OCI-LY1 (cell line): ENCODE measurements at regions not wholly inside any gene's neighbourhood (a gene's known extent, or its start where the extent isn't known, plus 50 kb on each side); places are given as distances from the start of the nearest gene placed in this dataset.

ENCODE experiments used
- H2AFZ ChIP-seq: fragments of 200-600 bp; sonication (generic), shearing (Covaris generic); 2 replicates; pipeline ENCODE4 v1.6.0; 2014; ENCODE audit warnings: antibody characterized with exemption, mild to moderate bottlenecking, low read length
- H3F3A ChIP-seq: fragments of 200-600 bp; sonication (generic), shearing (Covaris generic); 2 replicates; pipeline ENCODE4 v1.6.0; 2014; ENCODE audit warnings: mild to moderate bottlenecking, antibody characterized with exemption, low read length, moderate library complexity; ENCODE audit not compliant: insufficient read depth
- H3K27ac ChIP-seq: fragments of 200-600 bp; sonication (generic); 2 replicates; pipeline ENCODE4 v1.5.1; 2014; ENCODE audit warnings: low read length, mixed run types, mild to moderate bottlenecking, low read depth; ENCODE audit not compliant: poor library complexity, severe bottlenecking
- H3K27me3 ChIP-seq: fragments of 200-600 bp; sonication (generic); 2 replicates; pipeline ENCODE4 v1.6.0; 2014; ENCODE audit warnings: antibody characterized with exemption, mild to moderate bottlenecking, low read length, moderate library complexity; ENCODE audit not compliant: insufficient read depth
- H3K36me3 ChIP-seq: fragments of 200-600 bp; sonication (generic); 2 replicates; pipeline ENCODE4 v1.6.1; 2014; ENCODE audit warnings: mild to moderate bottlenecking, antibody characterized with exemption, low read length, moderate library complexity, mixed read lengths; ENCODE audit not compliant: insufficient read depth
- H3K4me1 ChIP-seq: fragments of 200-600 bp; sonication (generic); 2 replicates; pipeline ENCODE4 v1.5.1; 2014; ENCODE audit warnings: mild to moderate bottlenecking, low read length, moderate library complexity; ENCODE audit not compliant: insufficient read depth, severe bottlenecking
- H3K4me2 ChIP-seq: fragments of 200-600 bp; sonication (generic), shearing (Covaris generic); 2 replicates; pipeline ENCODE4 v1.6.1; 2014; ENCODE audit warnings: low read length
- H3K4me3 ChIP-seq: fragments of 200-600 bp; sonication (generic); 2 replicates; pipeline ENCODE4 v1.5.1; 2014; ENCODE audit warnings: low read length, low read depth, mild to moderate bottlenecking, mixed read lengths; ENCODE audit not compliant: poor library complexity, severe bottlenecking
- H3K79me2 ChIP-seq: fragments of 200-600 bp; shearing (Covaris generic); 2 replicates; pipeline ENCODE4 v1.6.1; 2016; ENCODE audit warnings: mixed run types, low read length, mixed read lengths; ENCODE audit not compliant: insufficient read depth
- H3K9ac ChIP-seq: fragments of 200-600 bp; sonication (generic), shearing (Covaris generic); 2 replicates; pipeline ENCODE4 v1.6.1; 2014; ENCODE audit warnings: mild to moderate bottlenecking, low read length, mixed read lengths
- H3K9me2 ChIP-seq: fragments of 200-600 bp; sonication (generic), shearing (Covaris generic); 2 replicates; pipeline ENCODE4 v1.6.1; 2014; ENCODE audit warnings: low read depth, mild to moderate bottlenecking, low read length, mixed read lengths
- H3K9me3 ChIP-seq: fragments of 200-600 bp; shearing (Covaris generic); 2 replicates; pipeline ENCODE4 v1.6.1; 2014; ENCODE audit warnings: low read length, mixed read lengths
- H4K20me1 ChIP-seq: fragments of 200-600 bp; sonication (generic), shearing (Covaris generic); 2 replicates; pipeline ENCODE4 v1.6.0; 2016; ENCODE audit warnings: mild to moderate bottlenecking, low read length; ENCODE audit not compliant: insufficient read depth
- CTCF ChIP-seq: fragments of 200-600 bp; sonication (generic), shearing (Covaris generic); IDR thresholded peaks from 2 replicates; pipeline ENCODE4 v1.5.1; 2017; ENCODE audit warnings: mild to moderate bottlenecking, antibody characterized with exemption, low read length, moderate library complexity, mixed read lengths
- EZH2 ChIP-seq: fragments of 200-600 bp; sonication (generic), shearing (Covaris generic); IDR thresholded peaks from 2 replicates; pipeline ENCODE4 v1.8.0; 2017; ENCODE audit warnings: borderline replicate concordance, mixed run types, mild to moderate bottlenecking, antibody characterized with exemption, low read length, moderate library complexity, mixed read lengths

GRCh38 chr1:192943108-192943507 lies 116.1 kb downstream of the UCHL5 start:
- no peak overlapping the region for H3K9ac ChIP-seq
- H2AFZ ChIP-seq: no peak overlapping the region
- no peaks in the 10 kb centered on the region for H3K27me3 ChIP-seq
- no peaks in the 10 kb centered on the region for H3K9me2 ChIP-seq
- H3K4me3 ChIP-seq: no peak overlapping the region
- no peaks in the 10 kb centered on the region for H3F3A ChIP-seq
- H3K27ac ChIP-seq: no peak overlapping the region
- TF ChIP-seq EZH2 (no peak), CTCF (no peak)
- no peak overlapping the region for H3K4me2 ChIP-seq
- H3K9me3 ChIP-seq: no peaks in the 10 kb centered on the region
- no peaks in the 10 kb centered on the region for H3K79me2 ChIP-seq
- H4K20me1 ChIP-seq: no peaks in the 10 kb centered on the region
- no peaks in the 10 kb centered on the region for H3K36me3 ChIP-seq
- H3K4me1 ChIP-seq: no peaks in the 10 kb centered on the region

- Histone ChIP-seq H3K9me2 (no peaks in the 10 kb centered on the region), H2AFZ (no peak overlapping the region), H3K4me3 (no peak overlapping the region), H3K9me3 (no peaks in the 10 kb centered on the region), H3K4me2 (no peak overlapping the region), H3K27me3 (no peaks in the 10 kb centered on the region), H3K79me2 (no peaks in the 10 kb centered on the region), H3K27ac (no peak overlapping the region), H4K20me1 (no peaks in the 10 kb centered on the region), H3K4me1 (no peaks in the 10 kb centered on the region), H3K36me3 (no peaks in the 10 kb centered on the region), H3F3A (no peaks in the 10 kb centered on the region), H3K9ac (no peak overlapping the region)
- TF ChIP-seq EZH2: no peak
- TF ChIP-seq CTCF: no peak
Measured at GRCh38 chr1:192943522-192943921, 115.6 kb downstream of the UCHL5 start.

GRCh38 chr1:192945390-192946130 lies 113.6 kb downstream of the UCHL5 start:
- Histone ChIP-seq H3K9me3 (no peaks in the 10 kb centered on the region), H3K79me2 (no peaks in the 10 kb centered on the region), H3K9ac (no peak overlapping the region), H3K36me3 (no peaks in the 10 kb centered on the region), H4K20me1 (no peaks in the 10 kb centered on the region), H3F3A (no peaks in the 10 kb centered on the region), H2AFZ (no peak overlapping the region), H3K9me2 (no peaks in the 10 kb centered on the region), H3K4me1 (no peaks in the 10 kb centered on the region), H3K27me3 (no peaks in the 10 kb centered on the region), H3K4me3 (no peak overlapping the region), H3K27ac (no peak overlapping the region), H3K4me2 (no peak overlapping the region)
- TF ChIP-seq EZH2 (no peak), CTCF (no peak)
